Osteoblast (primary cell): ENCODE measurements at regions not wholly inside any gene's neighbourhood (a gene's known extent, or its start where the extent isn't known, plus 50 kb on each side); places are given as distances from the start of the nearest gene placed in this dataset.

Experiments used
- DNase-seq: peaks from one replicate; pipeline ENCODE4 v3.0.0; 2011; ENCODE audit warnings: low spot score, mixed read lengths; ENCODE audit not compliant: insufficient read length; ENCODE audit errors: missing footprints
- H2AFZ ChIP-seq: 2 replicates; pipeline ENCODE4 v1.6.0; 2011; ENCODE audit warnings: mild to moderate bottlenecking, low read length
- H3K27ac ChIP-seq: 2 replicates; pipeline ENCODE4 v1.5.1; 2011; ENCODE audit warnings: mild to moderate bottlenecking, low read depth, low read length, moderate library complexity
- H3K27me3 ChIP-seq: 2 replicates; pipeline ENCODE4 v1.6.0; 2012; ENCODE audit warnings: mild to moderate bottlenecking, control low read depth, inconsistent platforms, low read length, moderate library complexity; ENCODE audit not compliant: insufficient read depth
- H3K36me3 ChIP-seq: 2 replicates; pipeline ENCODE4 v1.5.1; 2011; ENCODE audit warnings: mild to moderate bottlenecking, low read length, control low read depth, moderate library complexity; ENCODE audit not compliant: insufficient read depth
- H3K4me1 ChIP-seq: 2 replicates; pipeline ENCODE4 v1.5.1; 2011; ENCODE audit warnings: mild to moderate bottlenecking, low read length, control low read depth, moderate library complexity; ENCODE audit not compliant: insufficient read depth
- H3K4me2 ChIP-seq: 2 replicates; pipeline ENCODE4 v1.6.0; 2011; ENCODE audit warnings: mild to moderate bottlenecking, low read length; ENCODE audit not compliant: insufficient read depth
- H3K4me3 ChIP-seq: fragments of 200-600 bp; sonication (generic); 3 replicates; pipeline ENCODE4 v1.5.1; 2012; ENCODE audit warnings: mild to moderate bottlenecking, low read length, inconsistent platforms; ENCODE audit not compliant: insufficient read depth
- H3K79me2 ChIP-seq: 2 replicates; pipeline ENCODE4 v1.6.0; 2012; ENCODE audit warnings: mild to moderate bottlenecking, low read length, control low read depth, inconsistent platforms; ENCODE audit not compliant: insufficient read depth
- H3K9me3 ChIP-seq: 2 replicates; pipeline ENCODE4 v1.5.1; 2011; ENCODE audit warnings: low read depth, low read length, control low read depth
- H4K20me1 ChIP-seq: 2 replicates; pipeline ENCODE4 v1.6.0; 2012; ENCODE audit warnings: mild to moderate bottlenecking, low read length, control low read depth; ENCODE audit not compliant: insufficient read depth
- CTCF ChIP-seq: IDR thresholded peaks from 2 replicates; pipeline ENCODE4 v1.5.1; 2011; ENCODE audit warnings: mild to moderate bottlenecking, low read depth, low read length, moderate library complexity; ENCODE audit errors: extremely low read depth

- no peaks in the 10 kb centered on the region for H3K9me3 ChIP-seq
- TF ChIP-seq CTCF = no peak
- H3K27ac ChIP-seq = no peak overlapping the region
- no peaks in the 10 kb centered on the region for H4K20me1 ChIP-seq
- H3K27me3 ChIP-seq = no peaks in the 10 kb centered on the region
- no peak for DNase-seq
- H2AFZ ChIP-seq = no peak overlapping the region
- H3K4me3 ChIP-seq = no peak overlapping the region
- H3K79me2 ChIP-seq = no peaks in the 10 kb centered on the region
- H3K4me2 ChIP-seq = no peak overlapping the region
- peaks cover 10% of the 10 kb centered on the region for H3K4me1 ChIP-seq
- no peaks in the 10 kb centered on the region for H3K36me3 ChIP-seq
Observed at GRCh38 chr5:54367844-54368243, 57.5 kb upstream of the ARL15 start.

- H3K36me3 ChIP-seq = no peaks in the 10 kb centered on the region
- no peak overlapping the region for H3K27ac ChIP-seq
- no peak for TF ChIP-seq CTCF
- DNase-seq = no peak
- H3K4me2 ChIP-seq = no peak overlapping the region
- no peak overlapping the region for H3K4me3 ChIP-seq
- H3K9me3 ChIP-seq = no peaks in the 10 kb centered on the region
- no peaks in the 10 kb centered on the region for H3K27me3 ChIP-seq
- no peaks in the 10 kb centered on the region for H4K20me1 ChIP-seq
- H3K4me1 ChIP-seq = peaks cover 22% of the 10 kb centered on the region
- no peak overlapping the region for H2AFZ ChIP-seq
- H3K79me2 ChIP-seq = no peaks in the 10 kb centered on the region
Observed at GRCh38 chr5:54366707-54367106, 56.3 kb upstream of the ARL15 start.

GRCh38 chr5:54363669-54364068, 53.3 kb upstream of the ARL15 start:
- Histone ChIP-seq H3K9me3 (no peaks in the 10 kb centered on the region), H2AFZ (no peak overlapping the region), H3K4me3 (no peak overlapping the region), H3K79me2 (no peaks in the 10 kb centered on the region), H3K27me3 (no peaks in the 10 kb centered on the region), H3K4me1 (peaks cover 45% of the 10 kb centered on the region), H3K4me2 (no peak overlapping the region), H3K36me3 (no peaks in the 10 kb centered on the region), H4K20me1 (no peaks in the 10 kb centered on the region), H3K27ac (peak overlapping the region; percentile 29)
- no peak for DNase-seq
- no peak for TF ChIP-seq CTCF

GRCh38 chr5:54362992-54363625, 52.7 kb upstream of the ARL15 start:
- H3K27ac ChIP-seq = peak overlapping the region; percentile 29

More at GRCh38 chr5:54362992-54363625, 52.7 kb upstream of the ARL15 start:
- peak overlapping the region; percentile 8 for H3K4me2 ChIP-seq
- H3K36me3 ChIP-seq = no peaks in the 10 kb centered on the region
- no peak overlapping the region for H2AFZ ChIP-seq
- no peak overlapping the region for H3K4me3 ChIP-seq
- peaks cover 45% of the 10 kb centered on the region for H3K4me1 ChIP-seq
- TF ChIP-seq CTCF = no peak
- no peaks in the 10 kb centered on the region for H3K79me2 ChIP-seq
- H3K9me3 ChIP-seq = no peaks in the 10 kb centered on the region
- no peak for DNase-seq
- H3K27me3 ChIP-seq = no peaks in the 10 kb centered on the region
- H4K20me1 ChIP-seq = no peaks in the 10 kb centered on the region
